ENCODE measurements at regions not wholly inside any gene's neighbourhood (a gene's known extent, or its start where the extent isn't known, plus 50 kb on each side); places are given as distances from the start of the nearest gene placed in this dataset.

DNA sequence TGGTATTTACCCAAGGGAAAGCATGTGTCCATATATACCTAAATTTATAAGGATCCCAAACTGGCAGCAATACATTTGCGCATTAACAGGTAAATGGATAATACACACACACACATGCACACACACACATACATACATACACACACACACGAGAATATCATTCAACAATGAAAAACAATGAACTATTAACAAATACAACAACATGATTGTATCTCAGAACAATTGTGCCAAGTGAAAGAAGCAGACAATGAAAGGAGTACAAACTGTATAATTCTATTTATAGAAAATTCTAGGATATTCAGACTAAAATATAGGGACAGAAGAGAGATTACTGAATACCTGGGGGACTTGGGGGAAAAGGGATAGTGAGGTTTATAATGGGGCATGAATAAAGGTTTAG lies 323.0 kb downstream of the KCNJ2 start (continued):
- TF ChIP-seq, protein P1, sequence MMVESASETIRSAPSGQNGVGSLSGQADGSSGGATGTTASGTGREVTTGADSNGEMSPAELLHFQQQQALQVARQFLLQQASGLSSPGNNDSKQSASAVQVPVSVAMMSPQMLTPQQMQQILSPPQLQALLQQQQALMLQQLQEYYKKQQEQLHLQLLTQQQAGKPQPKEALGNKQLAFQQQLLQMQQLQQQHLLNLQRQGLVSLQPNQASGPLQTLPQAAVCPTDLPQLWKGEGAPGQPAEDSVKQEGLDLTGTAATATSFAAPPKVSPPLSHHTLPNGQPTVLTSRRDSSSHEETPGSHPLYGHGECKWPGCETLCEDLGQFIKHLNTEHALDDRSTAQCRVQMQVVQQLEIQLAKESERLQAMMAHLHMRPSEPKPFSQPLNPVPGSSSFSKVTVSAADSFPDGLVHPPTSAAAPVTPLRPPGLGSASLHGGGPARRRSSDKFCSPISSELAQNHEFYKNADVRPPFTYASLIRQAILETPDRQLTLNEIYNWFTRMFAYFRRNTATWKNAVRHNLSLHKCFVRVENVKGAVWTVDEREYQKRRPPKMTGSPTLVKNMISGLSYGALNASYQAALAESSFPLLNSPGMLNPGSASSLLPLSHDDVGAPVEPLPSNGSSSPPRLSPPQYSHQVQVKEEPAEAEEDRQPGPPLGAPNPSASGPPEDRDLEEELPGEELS (CRISPR knock-in tag; IDR thresholded peaks at IDR 0.05) = no peak
- TF ChIP-seq CREM (CRISPR knock-in tag; IDR thresholded peaks at IDR 0.05) = no peak

DNA sequence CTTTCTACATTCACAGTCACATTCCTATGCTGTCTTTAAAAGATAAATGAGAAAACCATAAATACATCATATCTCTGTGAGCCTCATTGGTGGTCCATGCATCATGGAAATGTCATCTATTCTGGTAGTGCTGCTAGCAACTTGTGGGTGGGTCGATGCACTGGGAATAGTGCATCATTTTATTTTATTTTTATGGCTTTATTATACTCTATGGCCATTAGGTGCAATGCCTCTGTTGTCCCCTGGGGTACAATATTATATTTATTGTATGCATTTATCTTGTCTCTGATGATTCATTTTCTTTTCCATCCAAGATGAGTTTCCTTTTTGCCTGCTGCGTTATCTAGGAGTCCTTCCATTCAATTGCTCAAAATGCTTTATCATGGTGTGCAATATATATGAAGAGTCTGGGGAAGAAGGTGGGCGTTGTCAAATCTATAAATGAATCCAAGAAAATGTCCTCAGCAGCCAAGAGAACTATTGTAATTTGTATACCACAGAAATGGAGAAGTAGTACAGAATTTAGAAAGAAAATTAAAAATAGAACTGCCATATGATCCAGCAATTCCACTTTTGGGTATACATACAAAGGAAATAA lies 324.0 kb downstream of the KCNJ2 start:
- TF ChIP-seq GTF2I (CRISPR knock-in tag; conservative IDR thresholded peaks at IDR 0.05) = no peak
- TF ChIP-seq ATF1 (CRISPR knock-in tag; IDR thresholded peaks at IDR 0.05) = no peak
- no peak overlapping the region for H3K4me3 Mint-ChIP-seq
- ChIA-PET CTCF (no interaction called here), POLR2A (no interaction called here)
- ATAC-seq (no peak), DNase-seq (ENCODE audit: low spot score) (no peak)
- H3K27me3 Mint-ChIP-seq (ENCODE audit: low read depth) = no peaks in the 10 kb centered on the region
- H3K9me3 Mint-ChIP-seq = no peaks in the 10 kb centered on the region
- H3K27ac Mint-ChIP-seq = no peak overlapping the region
- H3K4me1 Mint-ChIP-seq = no peaks in the 10 kb centered on the region
- H3K36me3 Mint-ChIP-seq = no peaks in the 10 kb centered on the region

DNA sequence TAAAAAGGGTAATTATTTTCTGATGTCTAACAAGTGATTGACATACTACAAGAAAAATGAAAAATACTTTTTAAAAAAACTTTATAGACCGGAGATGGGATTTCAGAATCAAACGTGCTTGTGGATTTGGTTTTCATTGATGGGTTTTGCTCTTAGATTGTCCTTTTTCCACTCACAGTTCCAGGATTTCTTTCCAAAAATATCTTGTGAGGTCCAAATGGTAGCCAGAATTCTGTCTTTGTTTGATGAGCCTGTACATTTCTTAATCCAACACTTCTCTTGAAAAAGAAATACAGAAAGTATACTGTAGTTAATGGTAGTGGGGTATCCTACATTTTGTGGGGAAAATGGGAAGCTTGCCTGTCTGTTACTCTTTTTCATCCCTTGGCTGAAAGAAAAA lies 329.3 kb downstream of the KCNJ2 start:
- Mint-ChIP-seq H3K27me3 (ENCODE audit: low read depth) (no peaks in the 10 kb centered on the region), H3K9me3 (no peaks in the 10 kb centered on the region), H3K27ac (peak overlapping the region; percentile 46; the same call in 1 of the 2 replicates), H3K36me3 (no peaks in the 10 kb centered on the region), H3K4me3 (no peak overlapping the region), H3K4me1 (peaks cover 30% of the 10 kb centered on the region)
- CTCF ChIA-PET = interaction anchor here (0.6 kb wide), 1 partner anchor 294 kb away, joined by 4 read pairs; no protein-coding TSS in a partner anchor
- TF ChIP-seq ZNF263 (CRISPR knock-in tag; IDR thresholded peaks at IDR 0.05; ENCODE audit: low read depth) (no peak), CREB1 (CRISPR knock-in tag; IDR thresholded peaks at IDR 0.05) (no peak), NR2C2 (CRISPR knock-in tag; IDR thresholded peaks at IDR 0.05) (no peak)
- TF ChIP-seq, protein P2, sequence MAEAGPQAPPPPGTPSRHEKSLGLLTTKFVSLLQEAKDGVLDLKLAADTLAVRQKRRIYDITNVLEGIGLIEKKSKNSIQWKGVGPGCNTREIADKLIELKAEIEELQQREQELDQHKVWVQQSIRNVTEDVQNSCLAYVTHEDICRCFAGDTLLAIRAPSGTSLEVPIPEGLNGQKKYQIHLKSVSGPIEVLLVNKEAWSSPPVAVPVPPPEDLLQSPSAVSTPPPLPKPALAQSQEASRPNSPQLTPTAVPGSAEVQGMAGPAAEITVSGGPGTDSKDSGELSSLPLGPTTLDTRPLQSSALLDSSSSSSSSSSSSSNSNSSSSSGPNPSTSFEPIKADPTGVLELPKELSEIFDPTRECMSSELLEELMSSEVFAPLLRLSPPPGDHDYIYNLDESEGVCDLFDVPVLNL (CRISPR knock-in tag; IDR thresholded peaks at IDR 0.05; ENCODE audit: borderline replicate concordance, low read depth) = no peak
- POLR2A ChIA-PET = no interaction called here
- DNase-seq (ENCODE audit: low spot score) (no peak), ATAC-seq (no peak)

DNA sequence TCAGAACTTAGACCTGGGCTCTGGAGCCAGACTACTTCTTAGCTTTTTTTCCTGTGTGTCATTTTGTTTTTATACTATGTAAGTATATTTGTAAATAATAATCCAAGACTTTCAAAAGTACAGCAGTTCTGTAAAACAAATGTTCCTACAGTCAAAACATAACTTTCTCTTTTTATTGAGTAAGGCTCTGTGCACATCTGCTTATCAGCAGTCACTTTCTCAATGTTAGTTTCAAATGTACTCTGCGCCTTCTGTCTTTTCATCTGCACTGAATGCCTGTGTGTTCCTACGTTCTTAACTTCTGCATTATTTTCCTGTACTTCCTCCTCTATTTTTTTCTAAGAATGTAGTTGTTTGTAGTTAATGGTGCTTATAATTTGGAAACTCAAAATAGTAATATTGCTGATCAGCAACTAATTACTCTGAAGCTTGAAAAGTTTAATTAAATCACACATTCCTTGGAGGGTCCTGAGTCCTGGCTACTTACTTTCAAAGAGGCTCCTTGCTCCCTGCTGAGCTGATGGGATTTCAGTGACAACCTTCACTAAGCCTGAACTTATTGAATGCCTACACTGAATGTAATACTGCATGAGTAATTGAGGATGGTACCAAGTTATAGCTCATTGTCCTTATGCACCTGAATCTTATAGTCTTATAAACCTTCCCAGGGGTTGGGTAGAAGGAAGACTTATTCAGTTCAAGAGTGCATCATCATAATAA lies 329.9 kb downstream of the KCNJ2 start:
- no peaks in the 10 kb centered on the region for H3K27me3 Mint-ChIP-seq (ENCODE audit: low read depth)
- H3K36me3 Mint-ChIP-seq = no peaks in the 10 kb centered on the region
- ChIA-PET POLR2A (no interaction called here), CTCF (interaction anchor here (0.6 to 1.8 kb wide), 2 partner anchors 53 to 294 kb away, joined by 4 to 5 read pairs; no protein-coding TSS in a partner anchor)
- peaks cover 30% of the 10 kb centered on the region for H3K4me1 Mint-ChIP-seq
- no peak overlapping the region for H3K27ac Mint-ChIP-seq
- ATAC-seq = no peak; the same call in 1 of the 2 replicates
- H3K9me3 Mint-ChIP-seq = 0 out of 2 replicates have a peak, but pooled peaks cover 2% of the 10 kb centered on the region
- DNase-seq (ENCODE audit: low spot score) = no peak
- H3K4me3 Mint-ChIP-seq = no peak overlapping the region
- TF ChIP-seq, protein P3, sequence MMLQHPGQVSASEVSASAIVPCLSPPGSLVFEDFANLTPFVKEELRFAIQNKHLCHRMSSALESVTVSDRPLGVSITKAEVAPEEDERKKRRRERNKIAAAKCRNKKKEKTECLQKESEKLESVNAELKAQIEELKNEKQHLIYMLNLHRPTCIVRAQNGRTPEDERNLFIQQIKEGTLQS (CRISPR knock-in tag; conservative IDR thresholded peaks at IDR 0.05) = no peak
- TF ChIP-seq IRF2 (CRISPR knock-in tag; IDR thresholded peaks at IDR 0.05; ENCODE audit: borderline replicate concordance, low read depth) (no peak), CREB1 (CRISPR knock-in tag; IDR thresholded peaks at IDR 0.05) (no peak), ZNF263 (CRISPR knock-in tag; IDR thresholded peaks at IDR 0.05; ENCODE audit: low read depth) (no peak), NR1H2 (CRISPR knock-in tag; IDR thresholded peaks at IDR 0.05) (no peak), HMGA2 (CRISPR knock-in tag; IDR thresholded peaks at IDR 0.05) (no peak)
- TF ChIP-seq, protein P4, sequence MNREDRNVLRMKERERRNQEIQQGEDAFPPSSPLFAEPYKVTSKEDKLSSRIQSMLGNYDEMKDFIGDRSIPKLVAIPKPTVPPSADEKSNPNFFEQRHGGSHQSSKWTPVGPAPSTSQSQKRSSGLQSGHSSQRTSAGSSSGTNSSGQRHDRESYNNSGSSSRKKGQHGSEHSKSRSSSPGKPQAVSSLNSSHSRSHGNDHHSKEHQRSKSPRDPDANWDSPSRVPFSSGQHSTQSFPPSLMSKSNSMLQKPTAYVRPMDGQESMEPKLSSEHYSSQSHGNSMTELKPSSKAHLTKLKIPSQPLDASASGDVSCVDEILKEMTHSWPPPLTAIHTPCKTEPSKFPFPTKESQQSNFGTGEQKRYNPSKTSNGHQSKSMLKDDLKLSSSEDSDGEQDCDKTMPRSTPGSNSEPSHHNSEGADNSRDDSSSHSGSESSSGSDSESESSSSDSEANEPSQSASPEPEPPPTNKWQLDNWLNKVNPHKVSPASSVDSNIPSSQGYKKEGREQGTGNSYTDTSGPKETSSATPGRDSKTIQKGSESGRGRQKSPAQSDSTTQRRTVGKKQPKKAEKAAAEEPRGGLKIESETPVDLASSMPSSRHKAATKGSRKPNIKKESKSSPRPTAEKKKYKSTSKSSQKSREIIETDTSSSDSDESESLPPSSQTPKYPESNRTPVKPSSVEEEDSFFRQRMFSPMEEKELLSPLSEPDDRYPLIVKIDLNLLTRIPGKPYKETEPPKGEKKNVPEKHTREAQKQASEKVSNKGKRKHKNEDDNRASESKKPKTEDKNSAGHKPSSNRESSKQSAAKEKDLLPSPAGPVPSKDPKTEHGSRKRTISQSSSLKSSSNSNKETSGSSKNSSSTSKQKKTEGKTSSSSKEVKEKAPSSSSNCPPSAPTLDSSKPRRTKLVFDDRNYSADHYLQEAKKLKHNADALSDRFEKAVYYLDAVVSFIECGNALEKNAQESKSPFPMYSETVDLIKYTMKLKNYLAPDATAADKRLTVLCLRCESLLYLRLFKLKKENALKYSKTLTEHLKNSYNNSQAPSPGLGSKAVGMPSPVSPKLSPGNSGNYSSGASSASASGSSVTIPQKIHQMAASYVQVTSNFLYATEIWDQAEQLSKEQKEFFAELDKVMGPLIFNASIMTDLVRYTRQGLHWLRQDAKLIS (CRISPR knock-in tag; IDR thresholded peaks at IDR 0.05; ENCODE audit: borderline replicate concordance) = no peak
- TF ChIP-seq, protein P5, sequence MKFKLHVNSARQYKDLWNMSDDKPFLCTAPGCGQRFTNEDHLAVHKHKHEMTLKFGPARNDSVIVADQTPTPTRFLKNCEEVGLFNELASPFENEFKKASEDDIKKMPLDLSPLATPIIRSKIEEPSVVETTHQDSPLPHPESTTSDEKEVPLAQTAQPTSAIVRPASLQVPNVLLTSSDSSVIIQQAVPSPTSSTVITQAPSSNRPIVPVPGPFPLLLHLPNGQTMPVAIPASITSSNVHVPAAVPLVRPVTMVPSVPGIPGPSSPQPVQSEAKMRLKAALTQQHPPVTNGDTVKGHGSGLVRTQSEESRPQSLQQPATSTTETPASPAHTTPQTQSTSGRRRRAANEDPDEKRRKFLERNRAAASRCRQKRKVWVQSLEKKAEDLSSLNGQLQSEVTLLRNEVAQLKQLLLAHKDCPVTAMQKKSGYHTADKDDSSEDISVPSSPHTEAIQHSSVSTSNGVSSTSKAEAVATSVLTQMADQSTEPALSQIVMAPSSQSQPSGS (CRISPR knock-in tag; IDR thresholded peaks at IDR 0.05; ENCODE audit: borderline replicate concordance, low read depth) = no peak
- TF ChIP-seq, protein P1 (CRISPR knock-in tag; IDR thresholded peaks at IDR 0.05) = no peak
